ENCODE measurements at regions not wholly inside any gene's neighbourhood (a gene's known extent, or its start where the extent isn't known, plus 50 kb on each side); places are given as distances from the start of the nearest gene placed in this dataset.

GRCh38 chr3:174536319-174536718 is 322.8 kb upstream of the NAALADL2 start:
- no peak for TF ChIP-seq EZH2 (IDR thresholded peaks at IDR 0.05; ENCODE audit: insufficient read depth, low read length)
- TF ChIP-seq CTCF (IDR thresholded peaks at IDR 0.05; ENCODE audit: insufficient read depth, low read depth, low read length), result no peak
